Brain microvascular endothelial cell (primary cell): ENCODE measurements at regions not wholly inside any gene's neighbourhood (a gene's known extent, or its start where the extent isn't known, plus 50 kb on each side); places are given as distances from the start of the nearest gene placed in this dataset.

Source experiments
- DNase-seq: peaks from one replicate; pipeline ENCODE4 v3.0.0-alpha.2; 2020
- H3K27ac ChIP-seq: fragments of 250-450 bp; sonication (Bioruptor Pico); 2 replicates; pipeline ENCODE4 v1.5.1; 2020; ENCODE audit warnings: mild to moderate bottlenecking, moderate library complexity
- H3K27me3 ChIP-seq: fragments of 250-450 bp; sonication (Bioruptor Pico); replicated peaks from 2 replicates; pipeline ENCODE4 v1.5.1; 2020; ENCODE audit warnings: mild to moderate bottlenecking
- H3K36me3 ChIP-seq: fragments of 250-450 bp; sonication (Bioruptor Pico); replicated peaks from 2 replicates; pipeline ENCODE4 v1.5.1; 2020; ENCODE audit warnings: mild to moderate bottlenecking
- H3K4me3 ChIP-seq: 2 replicates; pipeline ENCODE4 v1.5.1; 2011; ENCODE audit warnings: low read depth, mild to moderate bottlenecking, control low read depth, low read length, moderate library complexity
- in situ Hi-C: cut with HindIII; loops from 2 replicates; pipeline ENCODE4 v1.10.0; 2017; ENCODE audit warnings: low sequenced_read_pairs, low pct_ligation_motif_present
- TF ChIP-seq, protein P1 (sequence below): IDR thresholded peaks from 2 replicates; pipeline ENCODE4 v1.5.1; 2011; ENCODE audit warnings: low read depth, mild to moderate bottlenecking, moderate library complexity, low read length, control low read depth, inconsistent platforms; ENCODE audit errors: missing control alignments

DNA sequence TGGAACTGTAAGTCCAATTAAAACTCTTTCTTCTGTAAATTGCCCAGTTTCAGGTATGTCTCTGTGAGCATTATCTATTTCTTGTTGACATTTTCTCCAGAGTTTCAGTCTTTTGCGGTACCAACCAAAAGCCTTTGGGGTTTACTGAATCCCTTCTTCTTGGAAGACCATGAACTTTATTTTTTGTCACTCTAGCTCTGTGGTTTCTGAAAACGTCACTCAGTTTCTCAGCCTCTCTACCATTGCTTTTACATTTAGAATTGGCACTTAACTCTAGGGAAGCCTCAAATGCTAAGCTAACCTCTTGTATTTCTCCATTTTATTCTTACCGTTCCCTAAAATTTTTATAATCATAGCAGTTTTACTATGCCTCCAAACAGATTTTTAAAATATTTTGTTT lies 237.6 kb downstream of the CSNK2A3 start:
- Histone ChIP-seq H3K27me3 (no peaks in the 10 kb centered on the region), H3K4me3 (no peak overlapping the region), H3K36me3 (no peaks in the 10 kb centered on the region), H3K27ac (no peak overlapping the region)
- TF ChIP-seq, protein P1, sequence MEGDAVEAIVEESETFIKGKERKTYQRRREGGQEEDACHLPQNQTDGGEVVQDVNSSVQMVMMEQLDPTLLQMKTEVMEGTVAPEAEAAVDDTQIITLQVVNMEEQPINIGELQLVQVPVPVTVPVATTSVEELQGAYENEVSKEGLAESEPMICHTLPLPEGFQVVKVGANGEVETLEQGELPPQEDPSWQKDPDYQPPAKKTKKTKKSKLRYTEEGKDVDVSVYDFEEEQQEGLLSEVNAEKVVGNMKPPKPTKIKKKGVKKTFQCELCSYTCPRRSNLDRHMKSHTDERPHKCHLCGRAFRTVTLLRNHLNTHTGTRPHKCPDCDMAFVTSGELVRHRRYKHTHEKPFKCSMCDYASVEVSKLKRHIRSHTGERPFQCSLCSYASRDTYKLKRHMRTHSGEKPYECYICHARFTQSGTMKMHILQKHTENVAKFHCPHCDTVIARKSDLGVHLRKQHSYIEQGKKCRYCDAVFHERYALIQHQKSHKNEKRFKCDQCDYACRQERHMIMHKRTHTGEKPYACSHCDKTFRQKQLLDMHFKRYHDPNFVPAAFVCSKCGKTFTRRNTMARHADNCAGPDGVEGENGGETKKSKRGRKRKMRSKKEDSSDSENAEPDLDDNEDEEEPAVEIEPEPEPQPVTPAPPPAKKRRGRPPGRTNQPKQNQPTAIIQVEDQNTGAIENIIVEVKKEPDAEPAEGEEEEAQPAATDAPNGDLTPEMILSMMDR = no peak
- in situ Hi-C loops = no loop called here
- no peak for DNase-seq

DNA sequence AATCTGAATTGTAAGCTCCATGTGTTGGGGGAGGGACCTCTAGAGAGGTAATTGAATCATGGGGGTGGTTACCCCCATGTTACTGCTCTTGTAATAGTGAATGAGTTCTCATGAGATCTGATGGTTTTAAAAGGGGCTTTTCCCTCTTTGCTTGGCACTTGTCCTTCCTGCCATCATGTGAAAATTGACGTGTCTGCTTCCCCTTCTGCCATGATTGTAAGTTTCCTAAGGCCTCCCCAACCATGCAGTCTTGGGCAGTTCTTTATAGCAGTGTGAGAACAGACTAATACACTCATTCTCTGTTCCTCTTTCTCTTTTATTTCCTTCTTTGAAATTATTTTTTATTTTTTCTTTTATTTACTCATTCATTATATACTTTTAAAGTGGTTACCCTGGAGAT lies 239.4 kb downstream of the CSNK2A3 start:
- Histone ChIP-seq H3K27me3 (no peaks in the 10 kb centered on the region), H3K27ac (no peak overlapping the region), H3K36me3 (no peaks in the 10 kb centered on the region), H3K4me3 (no peak overlapping the region)
- TF ChIP-seq, protein P1 = no peak
- in situ Hi-C loops = no loop called here
- DNase-seq = no peak

DNA sequence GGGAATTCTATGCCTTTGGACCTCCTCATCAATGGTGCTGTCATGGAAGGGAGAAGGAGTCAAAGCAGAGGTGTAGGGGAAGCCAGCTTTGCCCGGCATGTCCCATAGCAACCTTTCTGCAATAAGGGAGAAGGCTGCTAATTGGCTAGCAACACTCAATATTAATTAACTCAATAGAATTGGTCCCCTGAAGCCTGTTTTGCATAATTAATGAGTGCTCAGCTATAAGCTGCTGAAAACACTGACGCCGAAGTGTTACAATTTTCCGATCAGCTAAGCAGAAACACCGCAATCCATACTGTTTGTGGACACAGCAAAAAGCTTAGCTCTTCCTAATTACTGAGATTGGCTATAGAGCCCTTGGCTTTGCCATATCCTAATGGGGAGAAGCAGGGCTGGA lies 245.0 kb downstream of the CSNK2A3 start:
- H3K36me3 ChIP-seq = no peaks in the 10 kb centered on the region
- peaks cover 2% of the 10 kb centered on the region for H3K27me3 ChIP-seq
- no peak overlapping the region for H3K27ac ChIP-seq
- no peak overlapping the region for H3K4me3 ChIP-seq
- in situ Hi-C loops = no loop called here
- TF ChIP-seq, protein P1 = no peak
- no peak for DNase-seq

DNA sequence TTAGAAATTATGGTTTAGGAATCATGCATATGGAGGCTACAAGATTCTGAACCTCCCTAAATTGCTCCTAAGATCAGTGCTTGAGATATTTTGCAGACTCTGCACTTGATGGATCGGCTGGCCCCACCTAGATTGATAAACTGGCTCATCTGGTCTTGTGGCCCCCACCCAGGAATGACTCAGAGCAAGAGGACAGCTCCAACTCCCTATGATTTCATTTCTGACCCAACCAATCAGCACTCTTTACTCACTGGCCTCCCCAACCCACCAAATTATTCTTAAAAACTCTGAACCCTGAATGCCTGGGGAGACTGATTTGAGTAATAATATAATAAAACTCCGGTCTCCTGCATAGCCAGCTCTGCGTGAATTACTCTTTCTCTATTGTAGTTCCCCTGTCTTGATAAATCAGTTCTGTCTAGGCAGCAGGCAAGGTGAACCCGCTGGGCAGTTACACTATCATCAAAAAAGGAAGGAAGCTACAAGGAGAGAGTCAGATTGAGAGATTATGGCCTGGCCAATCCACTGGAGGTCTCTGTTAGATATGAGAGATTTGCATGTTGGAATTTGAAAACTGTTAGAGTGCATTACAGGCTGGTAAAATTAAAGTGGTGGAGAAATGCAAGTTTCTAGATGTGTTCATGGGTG lies 245.8 kb downstream of the CSNK2A3 start:
- Histone ChIP-seq H3K27ac (no peak overlapping the region), H3K4me3 (no peak overlapping the region), H3K27me3 (peaks cover 2% of the 10 kb centered on the region), H3K36me3 (no peaks in the 10 kb centered on the region)
- DNase-seq = no peak
- in situ Hi-C loops = no loop called here
- TF ChIP-seq, protein P1 = no peak

DNA sequence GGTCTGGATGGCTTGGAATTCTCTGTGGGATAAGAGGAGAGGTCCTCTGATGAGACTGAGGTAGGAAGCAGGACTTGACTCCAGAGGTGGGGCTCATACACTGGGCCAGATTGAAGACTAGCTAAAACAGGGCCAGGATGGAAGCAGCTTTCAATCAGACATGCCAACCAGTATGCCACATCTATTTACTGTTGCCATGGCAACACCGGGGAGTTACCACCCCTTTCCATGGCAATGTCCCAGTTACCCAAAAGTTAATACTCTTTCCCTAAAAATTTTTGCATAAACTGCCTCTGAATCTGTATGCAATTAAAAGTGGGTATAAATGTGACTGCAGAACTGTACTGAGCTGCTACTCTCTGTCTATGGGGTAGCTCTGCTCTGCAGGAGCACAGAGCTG lies 247.5 kb upstream of the ZBED5 start:
- peaks cover 2% of the 10 kb centered on the region for H3K27me3 ChIP-seq
- no peak overlapping the region for H3K4me3 ChIP-seq
- H3K36me3 ChIP-seq = no peaks in the 10 kb centered on the region
- H3K27ac ChIP-seq = no peak overlapping the region
- in situ Hi-C loops = no loop called here
- TF ChIP-seq, protein P1 = no peak
- DNase-seq = no peak
